Activated gamma-delta T cell (primary cell): ENCODE measurements at regions not wholly inside any gene's neighbourhood (a gene's known extent, or its start where the extent isn't known, plus 50 kb on each side); places are given as distances from the start of the nearest gene placed in this dataset.

Experiments
- DNase-seq: peaks from one replicate; lab custom pipeline; 2025; lab: John Stamatoyannopoulos, UW

GRCh38 chr10:90321132-90321816 is 536.6 kb downstream of the HTR7 start:
- DNase-seq: no peak

- DNase-seq: no peak
Observed at GRCh38 chr10:90326498-90327267, 531.2 kb downstream of the HTR7 start.

- DNase-seq: no peak
Observed at GRCh38 chr10:90327611-90328010, 530.2 kb downstream of the HTR7 start.

- DNase-seq: no peak
Observed at GRCh38 chr10:90328459-90328858, 529.4 kb downstream of the HTR7 start.

- DNase-seq: no peak
Observed at GRCh38 chr10:90328896-90329295, 528.9 kb downstream of the HTR7 start.

- no peak for DNase-seq
Observed at GRCh38 chr10:90337316-90337715, 520.5 kb downstream of the HTR7 start.

- DNase-seq: no peak
Observed at GRCh38 chr10:90342480-90342879, 515.4 kb downstream of the HTR7 start.

- DNase-seq: no peak
Observed at GRCh38 chr10:90344226-90344625, 513.6 kb downstream of the HTR7 start.

GRCh38 chr10:90347239-90347638 is 510.6 kb downstream of the HTR7 start:
- no peak for DNase-seq

- DNase-seq: no peak
Observed at GRCh38 chr10:90350122-90350521, 507.7 kb downstream of the HTR7 start.

GRCh38 chr10:90352288-90352687 is 505.6 kb downstream of the HTR7 start:
- DNase-seq: no peak

- no peak for DNase-seq
Observed at GRCh38 chr10:90354914-90355313, 502.9 kb downstream of the HTR7 start.

GRCh38 chr10:90363799-90364483 is 493.9 kb downstream of the HTR7 start:
- no peak for DNase-seq

- DNase-seq: no peak
Observed at GRCh38 chr10:90372451-90372850, 485.4 kb downstream of the HTR7 start.

GRCh38 chr10:90373911-90374310 is 483.9 kb downstream of the HTR7 start:
- no peak for DNase-seq

- DNase-seq: no peak
Observed at GRCh38 chr10:90378524-90379076, 479.2 kb downstream of the HTR7 start.

GRCh38 chr10:90381468-90381867 is 476.4 kb downstream of the HTR7 start:
- no peak for DNase-seq

GRCh38 chr10:90389876-90390275 is 468.0 kb downstream of the HTR7 start:
- DNase-seq: no peak

- no peak for DNase-seq
Observed at GRCh38 chr10:90394311-90394710, 463.5 kb downstream of the HTR7 start.

- no peak for DNase-seq
Observed at GRCh38 chr10:90396721-90397120, 461.1 kb downstream of the HTR7 start.

- DNase-seq: no peak
Observed at GRCh38 chr10:90398566-90398965, 459.3 kb downstream of the HTR7 start.

GRCh38 chr10:90399782-90400181 is 458.1 kb downstream of the HTR7 start:
- DNase-seq: no peak
